ENCODE measurements at regions not wholly inside any gene's neighbourhood (a gene's known extent, or its start where the extent isn't known, plus 50 kb on each side); places are given as distances from the start of the nearest gene placed in this dataset.

DNA sequence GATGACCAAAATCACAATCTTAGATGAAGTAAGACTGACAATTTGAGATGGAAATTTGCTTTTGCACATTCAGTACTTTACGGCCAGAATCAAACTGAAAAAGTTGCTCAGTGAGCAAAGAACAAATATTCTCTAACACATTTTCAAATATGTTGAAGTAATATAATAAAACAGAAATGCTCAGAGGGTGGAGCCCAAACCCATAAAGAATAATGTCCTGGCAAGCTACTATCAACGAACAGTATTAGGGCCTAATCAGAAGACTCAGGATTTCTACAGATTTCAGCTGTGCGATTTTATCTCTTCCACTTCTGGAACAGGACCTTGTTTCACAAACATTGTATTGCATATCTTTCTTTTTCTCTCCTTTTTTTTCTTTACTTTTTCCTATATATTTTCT, 505.0 kb downstream of the TECRL start:
- Histone ChIP-seq H3K27me3 (ENCODE audit: control insufficient read depth, insufficient read depth, low read length) (peaks cover 14% of the 10 kb centered on the region), H3K9me3 (ENCODE audit: control insufficient read depth, low read depth, low read length) (no peaks in the 10 kb centered on the region), H3K36me3 (ENCODE audit: control insufficient read depth, low read depth, low read length) (no peaks in the 10 kb centered on the region), H3K9ac (ENCODE audit: low read length) (no peak overlapping the region), H3K27ac (ENCODE audit: low read length) (no peak overlapping the region), H3K4me3 (ENCODE audit: low read length) (no peak overlapping the region), H3K4me1 (ENCODE audit: control insufficient read depth, low read depth, low read length) (peaks cover 6% of the 10 kb centered on the region)

DNA sequence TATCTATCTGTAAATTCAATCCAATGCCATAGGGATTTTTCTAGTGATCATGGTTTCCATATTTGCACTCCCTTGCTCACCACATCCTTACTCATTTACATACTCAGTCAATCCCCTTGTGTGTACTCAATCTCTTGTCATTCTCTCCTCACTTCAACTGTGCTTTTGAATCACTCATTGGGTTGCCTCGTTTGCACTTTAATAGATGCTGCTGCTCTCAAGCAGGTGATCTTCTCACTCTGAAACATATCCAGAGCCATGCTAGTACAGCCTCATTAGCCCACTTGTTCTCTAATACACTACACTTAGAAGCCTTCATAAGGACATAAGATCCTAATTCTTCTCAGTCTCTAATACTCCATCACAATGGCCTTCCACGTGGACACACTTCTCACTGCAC, 507.9 kb downstream of the TECRL start:
- H3K9ac ChIP-seq (ENCODE audit: low read length), result no peak overlapping the region
- H3K4me1 ChIP-seq (ENCODE audit: control insufficient read depth, low read depth, low read length), result peaks cover 6% of the 10 kb centered on the region
- H3K27ac ChIP-seq (ENCODE audit: low read length), result no peak overlapping the region
- no peaks in the 10 kb centered on the region for H3K9me3 ChIP-seq (ENCODE audit: control insufficient read depth, low read depth, low read length)
- H3K27me3 ChIP-seq (ENCODE audit: control insufficient read depth, insufficient read depth, low read length), result peaks cover 14% of the 10 kb centered on the region
- no peaks in the 10 kb centered on the region for H3K36me3 ChIP-seq (ENCODE audit: control insufficient read depth, low read depth, low read length)
- no peak overlapping the region for H3K4me3 ChIP-seq (ENCODE audit: low read length)

DNA sequence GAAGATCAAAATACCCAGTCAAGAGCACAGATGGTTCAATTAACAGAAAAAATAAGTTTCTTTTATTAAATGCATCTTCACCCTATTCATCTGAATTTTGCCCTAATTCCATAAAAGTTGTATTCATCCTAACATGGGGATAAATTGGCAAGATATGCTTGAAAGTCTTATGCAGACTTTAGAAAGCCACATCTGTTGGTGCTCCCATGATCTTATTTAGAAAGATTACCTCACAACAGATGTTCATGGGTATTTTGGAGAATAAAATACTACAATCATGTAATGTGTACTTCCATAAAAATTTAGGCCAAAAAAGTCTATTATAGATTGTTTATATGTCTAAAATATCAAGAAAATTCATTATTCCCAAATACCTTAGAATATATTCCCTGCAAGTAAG, 510.3 kb downstream of the TECRL start:
- H3K4me3 ChIP-seq (ENCODE audit: low read length), result no peak overlapping the region
- no peak overlapping the region for H3K9ac ChIP-seq (ENCODE audit: low read length)
- H3K4me1 ChIP-seq (ENCODE audit: control insufficient read depth, low read depth, low read length), result peaks cover 6% of the 10 kb centered on the region
- no peaks in the 10 kb centered on the region for H3K36me3 ChIP-seq (ENCODE audit: control insufficient read depth, low read depth, low read length)
- H3K27ac ChIP-seq (ENCODE audit: low read length), result no peak overlapping the region
- H3K27me3 ChIP-seq (ENCODE audit: control insufficient read depth, insufficient read depth, low read length), result peaks cover 14% of the 10 kb centered on the region
- no peaks in the 10 kb centered on the region for H3K9me3 ChIP-seq (ENCODE audit: control insufficient read depth, low read depth, low read length)

DNA sequence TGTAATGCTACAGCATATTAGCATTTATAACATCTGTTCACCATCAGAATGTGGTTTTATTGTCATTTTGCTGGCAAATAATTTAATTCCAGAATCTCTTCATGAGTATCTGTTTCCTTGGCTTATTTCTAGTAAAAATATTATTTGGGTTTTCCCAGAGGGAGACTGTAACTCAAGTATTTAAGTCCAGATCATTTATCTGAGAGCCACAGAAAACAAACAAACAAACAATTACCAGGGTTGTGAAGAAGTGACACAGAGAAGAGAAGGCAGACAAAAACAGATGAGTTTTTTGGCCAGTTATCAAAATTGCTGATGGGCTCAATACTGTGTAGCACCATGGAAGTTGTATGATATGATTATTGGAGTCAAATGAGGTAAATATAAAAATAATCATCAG, 515.1 kb downstream of the TECRL start:
- H3K9me3 ChIP-seq (ENCODE audit: control insufficient read depth, low read depth, low read length), result no peaks in the 10 kb centered on the region
- no peak overlapping the region for H3K4me3 ChIP-seq (ENCODE audit: low read length)
- H3K9ac ChIP-seq (ENCODE audit: low read length), result no peak overlapping the region
- H3K36me3 ChIP-seq (ENCODE audit: control insufficient read depth, low read depth, low read length), result no peaks in the 10 kb centered on the region
- no peaks in the 10 kb centered on the region for H3K4me1 ChIP-seq (ENCODE audit: control insufficient read depth, low read depth, low read length)
- no peaks in the 10 kb centered on the region for H3K27me3 ChIP-seq (ENCODE audit: control insufficient read depth, insufficient read depth, low read length)
- H3K27ac ChIP-seq (ENCODE audit: low read length), result no peak overlapping the region

DNA sequence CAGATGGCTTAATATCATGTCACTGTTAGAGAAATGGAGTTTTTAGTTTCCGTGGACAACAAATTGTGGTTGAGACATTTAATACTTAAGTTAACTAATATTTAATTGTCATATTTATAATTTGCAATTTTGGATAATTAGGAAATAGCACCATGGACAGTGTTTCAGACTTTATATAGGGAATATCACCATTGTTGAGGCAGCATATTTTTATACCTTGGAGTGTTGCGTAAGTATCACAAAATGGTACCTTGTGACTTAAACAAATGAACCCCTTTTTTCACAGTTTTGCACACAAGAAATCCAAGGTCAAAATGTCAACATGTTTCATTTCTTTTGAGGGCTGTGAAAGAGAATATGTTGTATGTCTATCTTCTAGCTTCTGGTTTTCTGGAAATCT, 539.9 kb downstream of the TECRL start:
- Histone ChIP-seq H3K36me3 (ENCODE audit: control insufficient read depth, low read depth, low read length) (no peaks in the 10 kb centered on the region), H3K4me1 (ENCODE audit: control insufficient read depth, low read depth, low read length) (no peaks in the 10 kb centered on the region), H3K27me3 (ENCODE audit: control insufficient read depth, insufficient read depth, low read length) (no peaks in the 10 kb centered on the region), H3K9ac (ENCODE audit: low read length) (no peak overlapping the region), H3K27ac (ENCODE audit: low read length) (no peak overlapping the region), H3K4me3 (ENCODE audit: low read length) (no peak overlapping the region), H3K9me3 (ENCODE audit: control insufficient read depth, low read depth, low read length) (no peaks in the 10 kb centered on the region)

DNA sequence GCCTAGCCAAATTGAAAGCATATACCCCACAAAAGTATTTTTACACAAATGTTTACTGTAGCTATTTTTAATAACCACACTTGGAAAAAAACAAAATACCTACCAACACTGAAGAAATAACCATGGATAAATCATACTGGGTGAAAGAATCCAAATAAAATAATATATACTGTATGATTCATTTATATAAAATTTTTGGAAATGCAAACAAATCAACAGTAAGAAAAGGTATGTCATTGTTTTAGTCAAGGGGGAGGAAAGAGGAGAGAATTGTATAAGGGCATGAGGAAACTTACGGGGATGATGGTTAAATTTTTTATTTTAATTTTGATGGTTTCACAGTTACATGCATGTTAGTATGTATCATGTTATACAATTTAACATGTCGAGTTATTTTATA, 557.8 kb downstream of the TECRL start:
- Histone ChIP-seq H3K4me1 (ENCODE audit: control insufficient read depth, low read depth, low read length) (no peaks in the 10 kb centered on the region), H3K9me3 (ENCODE audit: control insufficient read depth, low read depth, low read length) (no peaks in the 10 kb centered on the region), H3K27me3 (ENCODE audit: control insufficient read depth, insufficient read depth, low read length) (no peaks in the 10 kb centered on the region), H3K9ac (ENCODE audit: low read length) (no peak overlapping the region), H3K27ac (ENCODE audit: low read length) (no peak overlapping the region), H3K4me3 (ENCODE audit: low read length) (no peak overlapping the region), H3K36me3 (ENCODE audit: control insufficient read depth, low read depth, low read length) (no peaks in the 10 kb centered on the region)

DNA sequence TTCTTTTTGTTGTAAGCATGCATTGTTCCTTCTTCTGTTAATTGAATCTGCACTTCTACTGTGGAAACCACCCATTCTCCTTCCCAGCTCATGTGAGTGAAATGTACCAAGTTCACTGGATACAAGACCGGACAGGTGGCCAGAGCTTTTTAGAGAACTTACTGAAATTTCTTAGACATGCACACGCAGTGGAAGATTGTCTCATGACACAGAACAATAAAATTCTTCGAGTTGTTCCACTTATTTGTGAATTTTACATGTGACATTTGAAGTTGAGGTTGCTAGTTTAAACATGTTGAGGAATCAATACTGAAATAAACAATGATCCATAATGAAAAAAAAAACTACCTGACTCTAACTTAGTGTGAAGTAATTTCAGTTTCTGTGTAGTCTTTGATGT, 568.0 kb downstream of the TECRL start:
- Histone ChIP-seq H3K27me3 (ENCODE audit: control insufficient read depth, insufficient read depth, low read length) (no peaks in the 10 kb centered on the region), H3K9ac (ENCODE audit: low read length) (no peak overlapping the region), H3K4me3 (ENCODE audit: low read length) (no peak overlapping the region), H3K9me3 (ENCODE audit: control insufficient read depth, low read depth, low read length) (no peaks in the 10 kb centered on the region), H3K36me3 (ENCODE audit: control insufficient read depth, low read depth, low read length) (no peaks in the 10 kb centered on the region), H3K27ac (ENCODE audit: low read length) (no peak overlapping the region), H3K4me1 (ENCODE audit: control insufficient read depth, low read depth, low read length) (no peaks in the 10 kb centered on the region)

DNA sequence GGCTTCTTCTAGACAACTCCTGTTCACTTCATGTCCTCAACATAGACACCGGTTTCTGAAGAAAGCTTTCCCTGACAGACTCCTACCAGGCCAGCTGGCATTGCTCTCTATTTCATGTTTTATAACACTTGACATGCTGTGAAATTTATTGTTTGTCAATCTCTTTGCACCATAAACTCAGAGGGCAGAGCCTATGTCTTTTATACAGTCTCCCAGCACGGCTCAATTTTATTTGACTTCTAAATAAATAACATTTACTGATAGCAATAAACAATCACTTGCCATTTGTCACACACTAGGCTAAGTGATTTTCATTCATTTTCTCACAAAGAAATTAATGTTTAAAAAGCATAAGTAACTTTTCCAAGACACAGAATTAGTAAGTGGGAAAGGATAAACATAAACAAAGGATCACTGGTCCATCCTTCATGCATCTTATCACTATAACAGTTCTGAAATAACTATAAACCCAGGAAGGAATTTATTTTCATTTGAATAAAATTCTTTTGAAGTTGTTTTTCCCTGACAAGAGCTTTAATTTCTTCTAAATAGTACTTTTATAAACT, 577.6 kb downstream of the TECRL start:
- Histone ChIP-seq H3K9me3 (ENCODE audit: control insufficient read depth, low read depth, low read length) (no peaks in the 10 kb centered on the region), H3K4me1 (ENCODE audit: control insufficient read depth, low read depth, low read length) (no peaks in the 10 kb centered on the region), H3K36me3 (ENCODE audit: control insufficient read depth, low read depth, low read length) (no peaks in the 10 kb centered on the region), H3K9ac (ENCODE audit: low read length) (no peak overlapping the region), H3K4me3 (ENCODE audit: low read length) (no peak overlapping the region), H3K27me3 (ENCODE audit: control insufficient read depth, insufficient read depth, low read length) (no peaks in the 10 kb centered on the region), H3K27ac (ENCODE audit: low read length) (no peak overlapping the region)

DNA sequence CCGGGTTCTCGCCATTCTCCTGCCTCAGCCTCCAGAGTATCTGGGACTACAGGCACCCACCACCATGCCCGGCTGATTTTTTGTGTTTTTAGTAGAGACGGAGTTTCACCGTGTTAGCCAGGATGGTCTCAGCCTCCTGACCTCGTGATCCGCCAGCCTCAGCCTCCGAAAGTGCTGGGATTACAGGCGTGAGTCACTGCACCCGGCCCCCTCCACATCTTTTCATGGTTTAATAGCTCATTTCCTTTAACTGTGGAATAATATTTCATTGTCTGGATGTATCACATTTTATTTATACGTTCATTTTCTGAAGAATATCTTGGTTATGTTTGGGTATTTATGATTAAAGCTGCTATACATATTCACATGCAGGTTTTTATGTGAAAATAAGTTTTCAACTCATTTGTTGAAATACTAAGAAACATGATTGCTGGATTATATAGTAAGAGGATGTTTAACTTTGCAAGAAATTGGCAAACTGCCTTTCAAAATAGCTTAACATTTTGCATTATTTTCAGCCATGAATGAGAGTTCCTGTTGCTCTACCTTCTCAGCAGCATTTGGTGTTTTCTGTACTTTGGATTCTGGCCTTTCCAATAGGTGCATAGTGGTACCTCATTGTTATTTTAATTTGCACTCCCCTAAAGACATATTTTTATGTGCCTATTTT, 591.9 kb downstream of the TECRL start:
- no peaks in the 10 kb centered on the region for H3K4me1 ChIP-seq (ENCODE audit: control insufficient read depth, low read depth, low read length)
- H3K36me3 ChIP-seq (ENCODE audit: control insufficient read depth, low read depth, low read length), result no peaks in the 10 kb centered on the region
- H3K4me3 ChIP-seq (ENCODE audit: low read length), result no peak overlapping the region
- no peak overlapping the region for H3K27ac ChIP-seq (ENCODE audit: low read length)
- H3K9ac ChIP-seq (ENCODE audit: low read length), result no peak overlapping the region
- no peaks in the 10 kb centered on the region for H3K9me3 ChIP-seq (ENCODE audit: control insufficient read depth, low read depth, low read length)
- no peaks in the 10 kb centered on the region for H3K27me3 ChIP-seq (ENCODE audit: control insufficient read depth, insufficient read depth, low read length)

DNA sequence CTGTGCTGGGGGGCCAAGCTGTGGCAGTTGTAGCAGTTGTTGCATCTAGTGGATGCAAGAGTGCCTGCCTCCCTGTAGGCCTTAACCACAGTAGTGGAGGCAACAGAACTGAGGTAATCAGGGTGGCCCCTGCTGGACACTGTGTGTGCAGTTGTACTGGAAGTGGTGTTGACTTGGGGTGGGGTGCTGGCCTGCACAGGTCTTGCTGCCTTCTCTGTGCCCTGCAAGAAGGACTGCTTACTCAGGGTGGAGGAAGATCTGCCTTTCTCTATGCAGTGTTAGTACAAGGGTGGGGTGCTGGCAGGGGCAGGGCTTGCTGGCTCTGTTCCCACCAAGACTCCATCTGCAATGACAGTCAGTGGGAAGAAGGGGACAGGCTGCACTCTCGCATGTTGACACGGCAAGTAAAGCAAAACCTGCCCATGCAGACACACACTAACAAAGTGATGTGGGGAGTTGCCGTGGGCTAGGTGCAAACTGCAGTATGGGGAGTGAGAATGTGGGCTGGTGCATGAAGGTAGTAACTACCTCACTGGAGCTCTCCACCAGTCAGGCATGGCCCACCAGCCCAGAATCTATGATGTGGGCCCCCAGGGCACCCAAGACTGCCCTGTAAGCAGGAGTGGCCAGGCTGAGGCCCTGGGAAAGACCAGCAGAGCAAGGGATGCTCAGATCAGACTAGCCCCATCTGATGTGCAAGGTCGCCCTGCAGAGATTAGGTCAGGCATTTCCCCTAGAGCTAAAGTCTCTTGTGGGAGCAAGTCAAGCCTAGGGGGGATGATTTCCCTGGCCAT, 594.9 kb downstream of the TECRL start:
- no peaks in the 10 kb centered on the region for H3K36me3 ChIP-seq (ENCODE audit: control insufficient read depth, low read depth, low read length)
- H3K27me3 ChIP-seq (ENCODE audit: control insufficient read depth, insufficient read depth, low read length), result no peaks in the 10 kb centered on the region
- no peak overlapping the region for H3K9ac ChIP-seq (ENCODE audit: low read length)
- H3K9me3 ChIP-seq (ENCODE audit: control insufficient read depth, low read depth, low read length), result no peaks in the 10 kb centered on the region
- H3K27ac ChIP-seq (ENCODE audit: low read length), result no peak overlapping the region
- H3K4me3 ChIP-seq (ENCODE audit: low read length), result no peak overlapping the region
- no peaks in the 10 kb centered on the region for H3K4me1 ChIP-seq (ENCODE audit: control insufficient read depth, low read depth, low read length)

DNA sequence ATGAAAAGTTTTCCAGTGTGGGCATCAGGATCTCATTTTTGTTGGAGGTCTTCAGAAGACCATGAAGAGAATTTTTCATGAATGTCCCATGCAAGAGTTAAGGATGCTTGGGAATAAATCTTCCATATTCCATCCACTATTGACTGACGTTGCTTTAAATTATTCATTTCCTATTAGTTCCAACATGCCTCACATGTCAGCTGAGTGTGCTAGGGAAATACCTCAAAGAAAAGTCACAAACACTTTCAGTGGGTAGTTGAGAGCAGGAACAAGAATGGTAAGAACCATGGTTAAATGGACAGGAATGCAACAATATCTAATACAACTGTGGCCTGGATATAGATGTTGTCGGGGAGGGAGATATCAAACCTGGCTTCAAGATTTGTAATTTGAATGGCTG, 610.1 kb downstream of the TECRL start:
- H3K27ac ChIP-seq (ENCODE audit: low read length), result no peak overlapping the region
- no peak overlapping the region for H3K4me3 ChIP-seq (ENCODE audit: low read length)
- no peaks in the 10 kb centered on the region for H3K9me3 ChIP-seq (ENCODE audit: control insufficient read depth, low read depth, low read length)
- H3K27me3 ChIP-seq (ENCODE audit: control insufficient read depth, insufficient read depth, low read length), result no peaks in the 10 kb centered on the region
- no peaks in the 10 kb centered on the region for H3K4me1 ChIP-seq (ENCODE audit: control insufficient read depth, low read depth, low read length)
- no peak overlapping the region for H3K9ac ChIP-seq (ENCODE audit: low read length)
- no peaks in the 10 kb centered on the region for H3K36me3 ChIP-seq (ENCODE audit: control insufficient read depth, low read depth, low read length)

DNA sequence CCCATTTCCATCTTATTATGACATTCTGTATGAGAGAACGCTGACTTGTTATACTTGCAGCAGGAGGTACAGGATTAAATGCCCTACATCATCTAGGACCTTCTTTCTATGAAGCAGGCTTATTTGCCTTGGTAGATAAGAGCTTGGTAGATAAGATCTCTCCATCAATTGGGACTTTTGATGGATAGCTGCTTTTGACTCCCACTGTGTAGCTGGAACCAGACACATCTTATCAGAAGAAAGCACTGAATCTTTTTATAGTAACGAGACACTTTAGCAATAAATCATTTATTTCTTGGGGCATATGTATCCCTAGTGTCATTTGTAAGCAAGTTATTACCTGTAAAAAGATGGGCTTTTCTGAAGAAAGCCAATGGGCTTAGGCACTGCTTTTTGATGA, 613.9 kb downstream of the TECRL start:
- H3K4me1 ChIP-seq (ENCODE audit: control insufficient read depth, low read depth, low read length), result no peaks in the 10 kb centered on the region
- H3K4me3 ChIP-seq (ENCODE audit: low read length), result no peak overlapping the region
- no peak overlapping the region for H3K9ac ChIP-seq (ENCODE audit: low read length)
- no peaks in the 10 kb centered on the region for H3K9me3 ChIP-seq (ENCODE audit: control insufficient read depth, low read depth, low read length)
- H3K36me3 ChIP-seq (ENCODE audit: control insufficient read depth, low read depth, low read length), result no peaks in the 10 kb centered on the region
- H3K27ac ChIP-seq (ENCODE audit: low read length), result no peak overlapping the region
- no peaks in the 10 kb centered on the region for H3K27me3 ChIP-seq (ENCODE audit: control insufficient read depth, insufficient read depth, low read length)

Measured in iPS-18a (cell line).